ENCODE measurements at regions not wholly inside any gene's neighbourhood (a gene's known extent, or its start where the extent isn't known, plus 50 kb on each side); places are given as distances from the start of the nearest gene placed in this dataset.
"Not testable (repeated sequence)": the region's sequence is repeated elsewhere in the genome, so short reads cannot be mapped to it uniquely, and the experiment has no call there.

- H3K23ac ChIP-seq (ENCODE audit: insufficient read length, low read depth, low read length); H3K4ac ChIP-seq (ENCODE audit: low read depth, low read length); H4K5ac ChIP-seq (ENCODE audit: insufficient read length, low read depth, low read length); H3K4me2 ChIP-seq (ENCODE audit: insufficient read depth, insufficient read length, low read length); H3K4me3 Mint-ChIP-seq; H4K20me1 ChIP-seq (ENCODE audit: control insufficient read depth, insufficient read depth, insufficient read length); H3K4me1 ChIP-seq (ENCODE audit: insufficient read depth, low read length); H3K9me3 Mint-ChIP-seq; H3K27ac Mint-ChIP-seq; H2BK120ac ChIP-seq (ENCODE audit: low read depth, low read length, poor library complexity, severe bottlenecking); H3K27me3 ChIP-seq (ENCODE audit: insufficient read depth, low read length); H3K79me1 ChIP-seq (ENCODE audit: insufficient read depth, low read depth, low read length, poor library complexity, severe bottlenecking); H3K18ac ChIP-seq (ENCODE audit: insufficient read length, low read depth, low read length); H3K23me2 ChIP-seq (ENCODE audit: insufficient read length, low read depth, low read length, poor library complexity, severe bottlenecking); H3K27me3 Mint-ChIP-seq (ENCODE audit: low read depth); H2AFZ ChIP-seq (ENCODE audit: low read length); H2AK5ac ChIP-seq (ENCODE audit: insufficient read length, low read length); H2BK12ac ChIP-seq (ENCODE audit: insufficient read length, low read depth, low read length); H2BK5ac ChIP-seq (ENCODE audit: insufficient read length, low read length); H2BK20ac ChIP-seq (ENCODE audit: low read depth, low read length, poor library complexity, severe bottlenecking); H3K4me1 Mint-ChIP-seq; H3K56ac ChIP-seq (ENCODE audit: insufficient read length, low read depth, low read length); H3K14ac ChIP-seq (ENCODE audit: insufficient read depth, low read length); H4K8ac ChIP-seq (replicated peaks; ENCODE audit: insufficient read length, low read depth, low read length); H2BK15ac ChIP-seq (ENCODE audit: low read depth, low read length); H3K9me3 ChIP-seq (ENCODE audit: control insufficient read depth, low read depth, low read length); H4K91ac ChIP-seq (ENCODE audit: insufficient read length, low read depth, low read length); H3T11ph ChIP-seq (ENCODE audit: low read length); H3K79me2 ChIP-seq (ENCODE audit: insufficient read depth, low read length); H3K27ac ChIP-seq (ENCODE audit: insufficient read length, low read depth, low read length); DNase-seq; H3K9ac ChIP-seq (ENCODE audit: extremely low read depth, insufficient read length, low read length): not testable (repeated sequence)
- H3K36me3 Mint-ChIP-seq (ENCODE audit: insufficient read depth in 1 of 3, low read depth in 3 of 3) = peaks cover 0 to 26% (median 3%) of the 10 kb centered on the region in 3 experiments; a peak in 2 of 7 replicates
- whole genome bisulfite sequencing (ENCODE audit: extremely low coverage, insufficient read length, low lambda C conversion rate) = no CpG with 5 or more reads among the region's 4 CpGs
These were observed 158.2 kb downstream of the RALA start for GRCh38 chr7:39781557-39781956.

GRCh38 chr7:39786440-39786839 is 163.1 kb downstream of the RALA start:
- H3K4me3 Mint-ChIP-seq; H2BK120ac ChIP-seq (ENCODE audit: low read depth, low read length, poor library complexity, severe bottlenecking); H3K14ac ChIP-seq (ENCODE audit: insufficient read depth, low read length); H2BK20ac ChIP-seq (ENCODE audit: low read depth, low read length, poor library complexity, severe bottlenecking); DNase-seq; H2BK5ac ChIP-seq (ENCODE audit: insufficient read length, low read length); H3K9me3 Mint-ChIP-seq; H3K4me1 ChIP-seq (ENCODE audit: insufficient read depth, low read length); H3K9me3 ChIP-seq (ENCODE audit: control insufficient read depth, low read depth, low read length); H2BK12ac ChIP-seq (ENCODE audit: insufficient read length, low read depth, low read length); H3K9ac ChIP-seq (ENCODE audit: extremely low read depth, insufficient read length, low read length); H3T11ph ChIP-seq (ENCODE audit: low read length); H3K27me3 ChIP-seq (ENCODE audit: insufficient read depth, low read length); H2AFZ ChIP-seq (ENCODE audit: low read length); H3K18ac ChIP-seq (ENCODE audit: insufficient read length, low read depth, low read length); H3K23me2 ChIP-seq (ENCODE audit: insufficient read length, low read depth, low read length, poor library complexity, severe bottlenecking); H3K56ac ChIP-seq (ENCODE audit: insufficient read length, low read depth, low read length); H3K23ac ChIP-seq (ENCODE audit: insufficient read length, low read depth, low read length); H2AK5ac ChIP-seq (ENCODE audit: insufficient read length, low read length); H3K27ac ChIP-seq (ENCODE audit: insufficient read length, low read depth, low read length); H2BK15ac ChIP-seq (ENCODE audit: low read depth, low read length); H3K79me1 ChIP-seq (ENCODE audit: insufficient read depth, low read depth, low read length, poor library complexity, severe bottlenecking); H3K4me2 ChIP-seq (ENCODE audit: insufficient read depth, insufficient read length, low read length); H3K4me1 Mint-ChIP-seq; H3K27me3 Mint-ChIP-seq (ENCODE audit: low read depth); H3K27ac Mint-ChIP-seq; H4K91ac ChIP-seq (ENCODE audit: insufficient read length, low read depth, low read length); H4K5ac ChIP-seq (ENCODE audit: insufficient read length, low read depth, low read length); H4K8ac ChIP-seq (replicated peaks; ENCODE audit: insufficient read length, low read depth, low read length); H3K4ac ChIP-seq (ENCODE audit: low read depth, low read length); H3K79me2 ChIP-seq (ENCODE audit: insufficient read depth, low read length); H4K20me1 ChIP-seq (ENCODE audit: control insufficient read depth, insufficient read depth, insufficient read length): not testable (repeated sequence)
- WGBS (ENCODE audit: extremely low coverage, insufficient read length, low lambda C conversion rate) = no CpG with 5 or more reads among the region's 3 CpGs
- H3K36me3 Mint-ChIP-seq (ENCODE audit: insufficient read depth in 1 of 3, low read depth in 3 of 3) = peaks cover 5 to 28% (median 6%) of the 10 kb centered on the region in 3 experiments; a peak in 6 of 7 replicates
